ENCODE measurements at regions not wholly inside any gene's neighbourhood (a gene's known extent, or its start where the extent isn't known, plus 50 kb on each side); places are given as distances from the start of the nearest gene placed in this dataset.

GRCh38 chr16:47852991-47853390, 302.8 kb downstream of the ABCC12 start:
- Mint-ChIP-seq H3K9me3 (peaks cover 5% of the 10 kb centered on the region), H3K27ac (ENCODE audit: unreplicated experiment) (no peak overlapping the region), H3K4me3 (no peak overlapping the region), H3K36me3 (ENCODE audit: low read depth) (peaks cover 4% of the 10 kb centered on the region), H3K27me3 (ENCODE audit: low read depth) (no peaks in the 10 kb centered on the region), H3K4me1 (peaks cover 68% of the 10 kb centered on the region)
- TF ChIP-seq CTCF (conservative IDR thresholded peaks at IDR 0.05) = no peak
- no peak for DNase-seq (ENCODE audit: low read depth, low spot score)

GRCh38 chr16:47851146-47851545, 304.6 kb downstream of the ABCC12 start:
- Mint-ChIP-seq H3K4me3 (no peak overlapping the region), H3K27ac (ENCODE audit: unreplicated experiment) (no peak overlapping the region), H3K4me1 (peaks cover 84% of the 10 kb centered on the region), H3K9me3 (peaks cover 5% of the 10 kb centered on the region), H3K27me3 (ENCODE audit: low read depth) (no peaks in the 10 kb centered on the region), H3K36me3 (ENCODE audit: low read depth) (peaks cover 4% of the 10 kb centered on the region)
- DNase-seq (ENCODE audit: low read depth, low spot score) = no peak
- no peak for TF ChIP-seq CTCF (conservative IDR thresholded peaks at IDR 0.05)

- DNase-seq (ENCODE audit: low read depth, low spot score) = no peak
- Mint-ChIP-seq H3K9me3 (peaks cover 2% of the 10 kb centered on the region), H3K27me3 (ENCODE audit: low read depth) (no peaks in the 10 kb centered on the region), H3K27ac (ENCODE audit: unreplicated experiment) (peak overlapping the region; percentile 5), H3K4me3 (no peak overlapping the region), H3K36me3 (ENCODE audit: low read depth) (peaks cover 2% of the 10 kb centered on the region), H3K4me1 (peaks cover 75% of the 10 kb centered on the region)
- no peak for TF ChIP-seq CTCF (conservative IDR thresholded peaks at IDR 0.05)
These were observed 306.1 kb downstream of the ABCC12 start for GRCh38 chr16:47849736-47850135.

- H3K9me3 Mint-ChIP-seq = no peaks in the 10 kb centered on the region
- peaks cover 66% of the 10 kb centered on the region for H3K4me1 Mint-ChIP-seq
- H3K4me3 Mint-ChIP-seq = no peak overlapping the region
- TF ChIP-seq CTCF (conservative IDR thresholded peaks at IDR 0.05) = no peak
- H3K27me3 Mint-ChIP-seq (ENCODE audit: low read depth) = no peaks in the 10 kb centered on the region
- no peak overlapping the region for H3K27ac Mint-ChIP-seq (ENCODE audit: unreplicated experiment)
- DNase-seq (ENCODE audit: low read depth, low spot score) = no peak
- H3K36me3 Mint-ChIP-seq (ENCODE audit: low read depth) = no peaks in the 10 kb centered on the region
These were observed 307.2 kb downstream of the ABCC12 start for GRCh38 chr16:47848421-47849109.

- Mint-ChIP-seq H3K9me3 (no peaks in the 10 kb centered on the region), H3K27ac (ENCODE audit: unreplicated experiment) (no peak overlapping the region), H3K4me3 (no peak overlapping the region), H3K4me1 (peaks cover 55% of the 10 kb centered on the region), H3K27me3 (ENCODE audit: low read depth) (no peaks in the 10 kb centered on the region), H3K36me3 (ENCODE audit: low read depth) (no peaks in the 10 kb centered on the region)
- no peak for DNase-seq (ENCODE audit: low read depth, low spot score)
- TF ChIP-seq CTCF (conservative IDR thresholded peaks at IDR 0.05) = no peak
These were observed 308.4 kb downstream of the ABCC12 start for GRCh38 chr16:47847220-47847970.

Data from neural crest cell (in vitro differentiated cells).